Gastrocnemius medialis (tissue), 4 donors: ENCODE measurements at regions not wholly inside any gene's neighbourhood (a gene's known extent, or its start where the extent isn't known, plus 50 kb on each side); places are given as distances from the start of the nearest gene placed in this dataset.

Experiments
- CTCF ChIP-seq, 5 experiments: fragments of 450-650 bp in 3 of 5; fragments of 200-600 bp in 2 of 5; sonication (generic) in 2 of 5; IDR thresholded peaks in 4 of 5; conservative IDR thresholded peaks in 1 of 5; 1 replicate in 4 of 5; 2 replicates in 1 of 5; pipeline ENCODE4 v1.5.1; 2016 to 2019; ENCODE audit warnings: antibody characterized with exemption in 5 of 5, mild to moderate bottlenecking in 3 of 5, moderate library complexity in 3 of 5
- POLR2A ChIP-seq, 2 donors: fragments of 450-650 bp; IDR thresholded peaks; one replicate each; pipeline ENCODE4 v1.6.1; 2017; ENCODE audit warnings: antibody characterized with exemption in 2 of 2, mild to moderate bottlenecking in 2 of 2, moderate library complexity in 2 of 2

- TF ChIP-seq POLR2A (IDR thresholded peaks at IDR 0.05): no peak
- TF ChIP-seq CTCF (IDR thresholded peaks at IDR 0.05 in 4 of 5, conservative IDR thresholded peaks at IDR 0.05 in 1 of 5): no peak
These were observed 269.7 kb downstream of the UBE3D start for GRCh38 chr6:82795940-82796339.
